Neural cell (in vitro differentiated cells): ENCODE measurements at regions not wholly inside any gene's neighbourhood (a gene's known extent, or its start where the extent isn't known, plus 50 kb on each side); places are given as distances from the start of the nearest gene placed in this dataset.

ENCODE experiments used
- H2AFZ ChIP-seq: fragments of 200-600, 300-800 bp; sonication (generic), shearing (Covaris generic); 2 replicates; pipeline ENCODE4 v1.6.0; 2014; ENCODE audit warnings: low read depth, mild to moderate bottlenecking, antibody characterized with exemption, low read length, moderate library complexity
- H3F3A ChIP-seq: fragments of 200-600 bp; shearing (Covaris generic); 2 replicates; pipeline ENCODE4 v1.6.1; 2016; ENCODE audit warnings: mild to moderate bottlenecking, moderate library complexity, mixed read lengths, antibody characterized with exemption, low read length; ENCODE audit not compliant: insufficient read depth, poor library complexity, severe bottlenecking
- H3K27ac ChIP-seq: fragments of 200-600, 300-800 bp; sonication (generic), shearing (Covaris generic); 2 replicates; pipeline ENCODE4 v1.5.1; 2014; ENCODE audit warnings: mild to moderate bottlenecking, low read length, moderate library complexity
- H3K27me3 ChIP-seq: fragments of 300-800, 200-600 bp; sonication (generic), shearing (Covaris generic); 2 replicates; pipeline ENCODE4 v1.6.0; 2014; ENCODE audit warnings: mild to moderate bottlenecking, low read depth, low read length, moderate library complexity; ENCODE audit not compliant: insufficient read depth
- H3K36me3 ChIP-seq: fragments of 300-800, 200-600 bp; sonication (generic), shearing (Covaris generic); 2 replicates; pipeline ENCODE4 v1.5.1; 2014; ENCODE audit warnings: mild to moderate bottlenecking, antibody characterized with exemption, low read length, moderate library complexity; ENCODE audit not compliant: insufficient read depth
- H3K4me2 ChIP-seq: fragments of 300-800, 200-600 bp; sonication (generic), shearing (Covaris generic); 2 replicates; pipeline ENCODE4 v1.6.0; 2014; ENCODE audit warnings: mild to moderate bottlenecking, low read length
- H3K4me3 ChIP-seq: fragments of 300-800, 200-600 bp; sonication (generic), shearing (Covaris generic); 2 replicates; pipeline ENCODE4 v1.5.1; 2014; ENCODE audit warnings: mild to moderate bottlenecking, low read length, moderate library complexity
- H3K79me2 ChIP-seq: fragments of 200-600 bp; shearing (Covaris generic); replicated peaks from 2 replicates; pipeline ENCODE4 v1.6.0; 2014; ENCODE audit warnings: mild to moderate bottlenecking, low read length, moderate library complexity; ENCODE audit not compliant: insufficient read depth
- H3K9ac ChIP-seq: fragments of 300-800, 200-600 bp; sonication (generic), shearing (Covaris generic); 2 replicates; pipeline ENCODE4 v1.6.1; 2016; ENCODE audit warnings: mild to moderate bottlenecking, low read length, mixed read lengths
- H3K9me2 ChIP-seq: fragments of 200-600 bp; shearing (Covaris generic); 2 replicates; pipeline ENCODE4 v1.6.1; 2016; ENCODE audit warnings: mild to moderate bottlenecking, low read length, mixed read lengths; ENCODE audit not compliant: insufficient read depth
- H3K9me3 ChIP-seq: fragments of 200-600, 300-800 bp; sonication (generic), shearing (Covaris generic); 2 replicates; pipeline ENCODE4 v1.6.1; 2016; ENCODE audit warnings: mild to moderate bottlenecking, mixed run types, low read length, moderate library complexity, mixed read lengths
- H4K20me1 ChIP-seq: fragments of 200-600 bp; shearing (Covaris generic); 2 replicates; pipeline ENCODE4 v1.6.1; 2016; ENCODE audit warnings: mild to moderate bottlenecking, mixed run types; ENCODE audit not compliant: insufficient read depth
- EP300 ChIP-seq: fragments of 450-650 bp; conservative IDR thresholded peaks from 2 replicates; pipeline ENCODE4 v1.6.1; 2014; ENCODE audit warnings: antibody characterized with exemption, mild to moderate bottlenecking, moderate library complexity; ENCODE audit not compliant: poor library complexity, severe bottlenecking
- EZH2 ChIP-seq: fragments of 200-600, 300-800 bp; shearing (Covaris generic), sonication (generic); IDR thresholded peaks from 2 replicates; pipeline ENCODE4 v1.6.1; 2014; ENCODE audit warnings: antibody characterized with exemption, low read length, borderline replicate concordance, mild to moderate bottlenecking; ENCODE audit not compliant: insufficient read depth, poor library complexity, severe bottlenecking
- MXI1 ChIP-seq: fragments of 450-650 bp; conservative IDR thresholded peaks from 2 replicates; pipeline ENCODE4 v1.6.1; 2014; ENCODE audit warnings: antibody characterized with exemption, mild to moderate bottlenecking; ENCODE audit not compliant: poor library complexity, severe bottlenecking
- POLR2AphosphoS5 ChIP-seq: IDR thresholded peaks from 2 replicates; pipeline ENCODE4 v1.6.1; 2012
- RAD21 ChIP-seq: fragments of 450-650 bp; conservative IDR thresholded peaks from 2 replicates; pipeline ENCODE4 v1.6.1; 2014; ENCODE audit warnings: antibody characterized with exemption, mild to moderate bottlenecking, moderate library complexity
- SMC3 ChIP-seq: fragments of 450-650 bp; conservative IDR thresholded peaks from 2 replicates; pipeline ENCODE4 v1.6.1; 2014; ENCODE audit warnings: antibody characterized with exemption, mild to moderate bottlenecking, moderate library complexity; ENCODE audit not compliant: poor library complexity
- TAF1 ChIP-seq: IDR thresholded peaks from 2 replicates; pipeline ENCODE4 v1.6.1; 2012; ENCODE audit warnings: low read depth
- TF ChIP-seq, protein P1 (sequence below): IDR thresholded peaks from 2 replicates; pipeline ENCODE4 v1.6.1; 2012; ENCODE audit warnings: borderline replicate concordance
- TF ChIP-seq, protein P2 (sequence below): fragments of 450-650 bp; IDR thresholded peaks from 2 replicates; pipeline ENCODE4 v1.5.1; 2014; ENCODE audit warnings: antibody characterized with exemption, mild to moderate bottlenecking, moderate library complexity; ENCODE audit not compliant: poor library complexity, severe bottlenecking

DNA sequence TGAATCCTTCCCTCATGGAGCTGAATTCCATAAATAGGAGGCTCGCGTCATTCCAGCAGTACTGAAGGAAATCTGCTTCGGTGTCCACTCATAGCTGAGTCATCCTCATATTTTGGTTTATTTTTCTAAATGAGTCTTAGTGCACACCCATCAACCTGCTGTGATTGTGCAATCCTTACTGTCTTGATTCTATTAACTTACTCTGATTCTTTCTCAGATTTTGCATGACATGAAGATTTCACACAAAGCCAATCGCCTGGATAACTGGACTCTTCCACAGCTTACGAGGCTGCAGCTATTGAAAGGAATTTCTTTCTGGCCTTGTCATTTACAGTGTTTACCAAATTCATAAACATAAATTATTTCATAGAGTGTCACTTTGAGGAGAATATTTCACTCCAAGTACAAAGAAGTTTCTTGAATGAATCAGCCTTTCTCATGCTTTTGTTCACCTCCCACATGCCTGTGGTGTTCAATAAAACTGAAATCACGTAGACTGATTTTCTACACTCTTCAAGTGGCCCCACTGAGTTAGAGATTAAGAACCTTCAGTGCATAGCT lies 207.6 kb upstream of the SLITRK2 start:
- Histone ChIP-seq H4K20me1 (no peaks in the 10 kb centered on the region), H3K9me3 (no peaks in the 10 kb centered on the region), H3K27ac (no peak overlapping the region), H3K4me3 (no peak overlapping the region), H3K36me3 (no peaks in the 10 kb centered on the region), H3K79me2 (no peaks in the 10 kb centered on the region), H3K4me2 (no peak overlapping the region), H3K27me3 (no peaks in the 10 kb centered on the region), H2AFZ (no peak overlapping the region), H3K9ac (no peak overlapping the region), H3F3A (no peaks in the 10 kb centered on the region), H3K9me2 (no peaks in the 10 kb centered on the region)
- TF ChIP-seq SMC3 (no peak), POLR2AphosphoS5 (no peak), TAF1 (no peak), EP300 (no peak), EZH2 (no peak), MXI1 (no peak), RAD21 (no peak)
- TF ChIP-seq, protein P1, sequence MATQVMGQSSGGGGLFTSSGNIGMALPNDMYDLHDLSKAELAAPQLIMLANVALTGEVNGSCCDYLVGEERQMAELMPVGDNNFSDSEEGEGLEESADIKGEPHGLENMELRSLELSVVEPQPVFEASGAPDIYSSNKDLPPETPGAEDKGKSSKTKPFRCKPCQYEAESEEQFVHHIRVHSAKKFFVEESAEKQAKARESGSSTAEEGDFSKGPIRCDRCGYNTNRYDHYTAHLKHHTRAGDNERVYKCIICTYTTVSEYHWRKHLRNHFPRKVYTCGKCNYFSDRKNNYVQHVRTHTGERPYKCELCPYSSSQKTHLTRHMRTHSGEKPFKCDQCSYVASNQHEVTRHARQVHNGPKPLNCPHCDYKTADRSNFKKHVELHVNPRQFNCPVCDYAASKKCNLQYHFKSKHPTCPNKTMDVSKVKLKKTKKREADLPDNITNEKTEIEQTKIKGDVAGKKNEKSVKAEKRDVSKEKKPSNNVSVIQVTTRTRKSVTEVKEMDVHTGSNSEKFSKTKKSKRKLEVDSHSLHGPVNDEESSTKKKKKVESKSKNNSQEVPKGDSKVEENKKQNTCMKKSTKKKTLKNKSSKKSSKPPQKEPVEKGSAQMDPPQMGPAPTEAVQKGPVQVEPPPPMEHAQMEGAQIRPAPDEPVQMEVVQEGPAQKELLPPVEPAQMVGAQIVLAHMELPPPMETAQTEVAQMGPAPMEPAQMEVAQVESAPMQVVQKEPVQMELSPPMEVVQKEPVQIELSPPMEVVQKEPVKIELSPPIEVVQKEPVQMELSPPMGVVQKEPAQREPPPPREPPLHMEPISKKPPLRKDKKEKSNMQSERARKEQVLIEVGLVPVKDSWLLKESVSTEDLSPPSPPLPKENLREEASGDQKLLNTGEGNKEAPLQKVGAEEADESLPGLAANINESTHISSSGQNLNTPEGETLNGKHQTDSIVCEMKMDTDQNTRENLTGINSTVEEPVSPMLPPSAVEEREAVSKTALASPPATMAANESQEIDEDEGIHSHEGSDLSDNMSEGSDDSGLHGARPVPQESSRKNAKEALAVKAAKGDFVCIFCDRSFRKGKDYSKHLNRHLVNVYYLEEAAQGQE, result no peak
- TF ChIP-seq, protein P2, sequence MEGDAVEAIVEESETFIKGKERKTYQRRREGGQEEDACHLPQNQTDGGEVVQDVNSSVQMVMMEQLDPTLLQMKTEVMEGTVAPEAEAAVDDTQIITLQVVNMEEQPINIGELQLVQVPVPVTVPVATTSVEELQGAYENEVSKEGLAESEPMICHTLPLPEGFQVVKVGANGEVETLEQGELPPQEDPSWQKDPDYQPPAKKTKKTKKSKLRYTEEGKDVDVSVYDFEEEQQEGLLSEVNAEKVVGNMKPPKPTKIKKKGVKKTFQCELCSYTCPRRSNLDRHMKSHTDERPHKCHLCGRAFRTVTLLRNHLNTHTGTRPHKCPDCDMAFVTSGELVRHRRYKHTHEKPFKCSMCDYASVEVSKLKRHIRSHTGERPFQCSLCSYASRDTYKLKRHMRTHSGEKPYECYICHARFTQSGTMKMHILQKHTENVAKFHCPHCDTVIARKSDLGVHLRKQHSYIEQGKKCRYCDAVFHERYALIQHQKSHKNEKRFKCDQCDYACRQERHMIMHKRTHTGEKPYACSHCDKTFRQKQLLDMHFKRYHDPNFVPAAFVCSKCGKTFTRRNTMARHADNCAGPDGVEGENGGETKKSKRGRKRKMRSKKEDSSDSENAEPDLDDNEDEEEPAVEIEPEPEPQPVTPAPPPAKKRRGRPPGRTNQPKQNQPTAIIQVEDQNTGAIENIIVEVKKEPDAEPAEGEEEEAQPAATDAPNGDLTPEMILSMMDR, result no peak

GRCh38 chrX:145613894-145614293 lies 203.7 kb upstream of the SLITRK2 start:
- no peaks in the 10 kb centered on the region for H3K9me3 ChIP-seq
- H3K36me3 ChIP-seq, result no peaks in the 10 kb centered on the region
- H2AFZ ChIP-seq, result no peak overlapping the region
- TF ChIP-seq EP300 (no peak), MXI1 (no peak), TAF1 (no peak), SMC3 (no peak), EZH2 (no peak), POLR2AphosphoS5 (no peak), RAD21 (no peak)
- TF ChIP-seq, protein P2, result no peak
- TF ChIP-seq, protein P1, result no peak
- no peaks in the 10 kb centered on the region for H3K9me2 ChIP-seq
- H3K4me2 ChIP-seq, result no peak overlapping the region
- H3F3A ChIP-seq, result no peaks in the 10 kb centered on the region
- H3K79me2 ChIP-seq, result no peaks in the 10 kb centered on the region
- no peak overlapping the region for H3K9ac ChIP-seq
- no peaks in the 10 kb centered on the region for H3K27me3 ChIP-seq
- H3K27ac ChIP-seq, result no peak overlapping the region
- H3K4me3 ChIP-seq, result no peak overlapping the region
- H4K20me1 ChIP-seq, result no peaks in the 10 kb centered on the region
